T-cell (primary cell): ENCODE measurements at regions not wholly inside any gene's neighbourhood (a gene's known extent, or its start where the extent isn't known, plus 50 kb on each side); places are given as distances from the start of the nearest gene placed in this dataset.
"Not testable (repeated sequence)": the region's sequence is repeated elsewhere in the genome, so short reads cannot be mapped to it uniquely, and the experiment has no call there.

Source experiments
- ATAC-seq, 4 experiments: fragments of 200-7000 bp in 3 of 4; fragments of 150-1000 bp in 1 of 4; cut with Tn5 transposase; replicated peaks in 1 of 4; 1 replicate in 3 of 4; 2 replicates in 1 of 4; pipeline ENCODE4 v1.10.0; 2021; ENCODE audit warnings: moderate library complexity in 3 of 4, mild to moderate bottlenecking in 2 of 4, moderate number of reproducible peaks in 1 of 4
- CTCF ChIA-PET, 2 donors: fragments of 300-600 bp; sonication (Branson Sonifier 250); formaldehyde crosslinking; loops; one replicate each; lab custom pipeline; 2022; ENCODE audit warnings: antibody characterized with exemption in 2 of 2; lab: Charles Lee
- POLR2A ChIA-PET, 2 donors: fragments of 300-600 bp; sonication (Branson Sonifier 250); formaldehyde crosslinking; loops; one replicate each; lab custom pipeline; 2022; ENCODE audit warnings: antibody characterized with exemption in 2 of 2; lab: Charles Lee
- DNase-seq, 35 experiments: peaks; one replicate each; pipeline versions ENCODE4 v3.0.0 to v3.0.0-alpha.2; 2013 to 2023
- H3K27ac ChIP-seq: one replicate; pipeline ENCODE4 v1.5.1; 2013; ENCODE audit warnings: low read length
- H3K27me3 ChIP-seq, 2 experiments: replicated peaks in 1 of 2; 1 replicate in 1 of 2; 2 replicates in 1 of 2; pipeline versions ENCODE4 v1.6.1 to v1.7.0; 2013; ENCODE audit warnings: low read length in 1 of 2, mixed read lengths in 1 of 2; ENCODE audit not compliant: control insufficient read depth in 2 of 2, insufficient read depth in 2 of 2; ENCODE audit errors: extremely low read depth in 1 of 2
- H3K36me3 ChIP-seq, 2 donors: 1 replicate in 1 of 2; 2 replicates in 1 of 2; pipeline versions ENCODE4 v1.6.1 to v1.7.0; 2013; ENCODE audit warnings: low read length in 1 of 2; ENCODE audit not compliant: control insufficient read depth in 2 of 2, insufficient read depth in 1 of 2; ENCODE audit errors: extremely low read depth in 1 of 2
- H3K4me1 ChIP-seq, 2 experiments: 1 replicate in 1 of 2; 2 replicates in 1 of 2; pipeline versions ENCODE4 v1.6.1 to v1.7.0; 2013; ENCODE audit warnings: low read length in 2 of 2, mixed read lengths in 1 of 2; ENCODE audit not compliant: insufficient read depth in 2 of 2, control insufficient read depth in 1 of 2; ENCODE audit errors: extremely low read depth in 1 of 2
- H3K4me3 ChIP-seq, 2 donors: 1 replicate in 1 of 2; 2 replicates in 1 of 2; pipeline versions ENCODE4 v1.5.1 to v1.7.0; 2013; ENCODE audit warnings: mild to moderate bottlenecking in 2 of 2, low read length in 1 of 2, moderate library complexity in 1 of 2; ENCODE audit not compliant: control insufficient read depth in 1 of 2; ENCODE audit errors: extremely low read depth in 1 of 2
- H3K9me3 ChIP-seq: 2 replicates; pipeline ENCODE4 v1.7.0; 2013
- H3K27ac Mint-ChIP-seq, 2 donors: one replicate each; pipeline ENCODE4 v1.8.0; 2020 to 2021; ENCODE audit warnings: mild to moderate bottlenecking in 2 of 2, mixed read lengths in 2 of 2
- H3K27me3 Mint-ChIP-seq, 2 donors: one replicate each; pipeline ENCODE4 v1.8.0; 2021 to 2022; ENCODE audit warnings: mixed read lengths in 2 of 2
- H3K36me3 Mint-ChIP-seq: one replicate; pipeline ENCODE4 v1.8.0; 2021; ENCODE audit warnings: mixed read lengths
- H3K4me1 Mint-ChIP-seq, 3 donors: one replicate each; pipeline ENCODE4 v1.8.0; 2020 to 2022; ENCODE audit warnings: mixed read lengths in 3 of 3, mild to moderate bottlenecking in 1 of 3
- H3K4me3 Mint-ChIP-seq, 3 donors: one replicate each; pipeline ENCODE4 v1.8.0; 2020 to 2022; ENCODE audit warnings: mild to moderate bottlenecking in 3 of 3, mixed read lengths in 3 of 3, moderate library complexity in 3 of 3
- H3K9me3 Mint-ChIP-seq, 3 donors: one replicate each; pipeline ENCODE4 v1.8.0; 2020 to 2022; ENCODE audit warnings: mixed read lengths in 3 of 3
- WGBS: methylation state at CpG from one replicate; pipeline ENCODE4 v1.1.5; 2013; ENCODE audit warnings: missing lambda C conversion rate; ENCODE audit not compliant: insufficient coverage; 5-methylcytosine and 5-hydroxymethylcytosine counted together

- no peak for DNase-seq
These were observed 114.2 kb downstream of the C12orf75 start for GRCh38 chr12:105444653-105445102.

DNA sequence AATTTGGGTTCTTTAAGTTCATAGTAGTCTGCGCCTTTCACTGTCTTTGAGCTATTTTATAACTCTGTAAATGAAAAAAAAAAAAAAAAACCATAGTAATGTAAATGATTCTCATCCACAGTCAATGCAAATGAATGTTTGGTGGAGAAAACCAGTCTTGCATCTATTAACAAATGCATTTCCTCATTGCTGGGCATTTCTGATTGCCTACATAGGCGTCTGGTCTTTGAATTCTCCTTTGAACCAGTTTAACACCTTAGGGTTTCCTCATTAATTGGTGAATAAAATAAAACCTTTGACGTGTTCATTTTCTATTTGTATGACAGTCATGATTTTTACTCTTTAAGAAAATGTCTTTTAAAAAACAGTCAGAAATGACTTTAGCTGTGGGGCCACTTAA is 114.8 kb downstream of the C12orf75 start:
- H3K27ac Mint-ChIP-seq = no peak overlapping the region

More at GRCh38 chr12:105444653-105445102, 114.2 kb downstream of the C12orf75 start:
- no peak overlapping the region for H3K27ac Mint-ChIP-seq
- no CpG with 5 or more reads among the region's 3 CpGs for WGBS
- Histone ChIP-seq H3K4me3 (no peak overlapping the region), H3K4me1 (no peaks in the 10 kb centered on the region), H3K9me3 (no peaks in the 10 kb centered on the region), H3K36me3 (no peaks in the 10 kb centered on the region), H3K27me3 (peaks cover 5 to 7% of the 10 kb centered on the region in 2 experiments), H3K27ac (no peak overlapping the region)
- H3K36me3 Mint-ChIP-seq = no peaks in the 10 kb centered on the region
- H3K4me3 Mint-ChIP-seq = no peak overlapping the region
- H3K9me3 Mint-ChIP-seq = peaks cover 5 to 7% (median 5%) of the 10 kb centered on the region in 3 donors
- H3K4me1 Mint-ChIP-seq = no peaks in the 10 kb centered on the region
- H3K27me3 Mint-ChIP-seq = peaks cover 21 to 27% of the 10 kb centered on the region in 2 donors
- CTCF ChIA-PET = no interaction called here
- ATAC-seq = no peak
- POLR2A ChIA-PET = interaction anchor here in 1 of 2 donors (0.7 kb wide), 1 partner anchor 20 kb away, joined by 7 read pairs; no protein-coding TSS in a partner anchor

DNA sequence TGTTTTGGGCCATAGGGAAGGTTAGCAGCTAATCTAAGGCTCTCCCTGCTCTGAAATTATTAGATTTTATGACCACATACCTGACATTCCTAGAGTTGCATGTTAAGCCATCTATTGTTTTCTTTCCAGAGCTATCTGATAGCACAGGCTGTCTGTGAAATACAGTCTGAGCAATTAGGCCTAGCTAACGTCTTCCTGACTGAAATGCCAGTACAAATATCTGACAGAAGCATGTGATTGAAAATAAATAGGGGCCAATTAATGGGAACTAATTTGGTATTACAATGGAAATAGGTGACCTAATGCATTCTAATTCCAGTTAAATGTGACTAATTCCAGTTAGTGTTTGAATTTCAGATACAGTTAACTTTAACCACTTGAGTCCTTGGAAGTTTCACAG is 115.2 kb downstream of the C12orf75 start:
- ChIA-PET CTCF (interaction anchor here in 1 of 2 donors (0.7 kb wide), 1 partner anchor 9 kb away, joined by 4 read pairs; no protein-coding TSS in a partner anchor), POLR2A (no interaction called here)
- no peak overlapping the region for H3K27ac ChIP-seq
- Mint-ChIP-seq H3K27me3 (peaks cover 21 to 27% of the 10 kb centered on the region in 2 donors), H3K9me3 (no peaks in the 10 kb centered on the region), H3K36me3 (no peaks in the 10 kb centered on the region), H3K4me1 (no peaks in the 10 kb centered on the region), H3K4me3 (no peak overlapping the region), H3K27ac (no peak overlapping the region)
- H3K4me1 ChIP-seq = no peaks in the 10 kb centered on the region
- peaks cover 5 to 7% of the 10 kb centered on the region in 2 experiments for H3K27me3 ChIP-seq
- no peak for ATAC-seq
- no peak for DNase-seq
- no peak overlapping the region for H3K4me3 ChIP-seq
- 67% methylated on average over 1 of the region's 1 CpG for WGBS
- H3K9me3 ChIP-seq = no peaks in the 10 kb centered on the region
- no peaks in the 10 kb centered on the region for H3K36me3 ChIP-seq

More for the DNA sequence above, 114.8 kb downstream of the C12orf75 start:
- Histone ChIP-seq H3K4me3 (no peak overlapping the region), H3K9me3 (no peaks in the 10 kb centered on the region), H3K27ac (no peak overlapping the region), H3K4me1 (no peaks in the 10 kb centered on the region), H3K36me3 (no peaks in the 10 kb centered on the region), H3K27me3 (peaks cover 5 to 7% of the 10 kb centered on the region in 2 experiments)
- H3K4me1 Mint-ChIP-seq = no peaks in the 10 kb centered on the region
- H3K27me3 Mint-ChIP-seq = peaks cover 21 to 27% of the 10 kb centered on the region in 2 donors
- no peaks in the 10 kb centered on the region for H3K36me3 Mint-ChIP-seq
- CTCF ChIA-PET = no interaction called here
- DNase-seq (no peak), ATAC-seq (no peak)
- POLR2A ChIA-PET = no interaction called here
- no peak overlapping the region for H3K4me3 Mint-ChIP-seq
- WGBS = no CpG with 5 or more reads among the region's 3 CpGs
- H3K9me3 Mint-ChIP-seq = peaks cover 0 to 2% (median under 1%) of the 10 kb centered on the region in 3 donors

- POLR2A ChIA-PET, H3K9me3 ChIP-seq, H3K27me3 ChIP-seq, H3K4me1 ChIP-seq, H3K9me3 Mint-ChIP-seq, H3K4me1 Mint-ChIP-seq, ATAC-seq, H3K36me3 ChIP-seq, DNase-seq, H3K4me3 ChIP-seq, H3K36me3 Mint-ChIP-seq, H3K27ac ChIP-seq, H3K27ac Mint-ChIP-seq, H3K4me3 Mint-ChIP-seq: not testable (repeated sequence)
- peaks cover 26 to 27% of the 10 kb centered on the region in 2 donors for H3K27me3 Mint-ChIP-seq
- CTCF ChIA-PET = interaction anchor here (0.7 kb wide), 2 partner anchors 26 to 1954 kb away, joined by 3 read pairs; no protein-coding TSS in a partner anchor
- 100% methylated on average over 1 of the region's 2 CpGs for WGBS
These were observed 116.0 kb downstream of the C12orf75 start for GRCh38 chr12:105446460-105446859.

GRCh38 chr12:105449431-105449830 is 118.9 kb downstream of the C12orf75 start:
- Mint-ChIP-seq H3K4me1 (no peaks in the 10 kb centered on the region), H3K36me3 (no peaks in the 10 kb centered on the region), H3K27me3 (peaks cover 13 to 17% of the 10 kb centered on the region in 2 donors), H3K9me3 (no peaks in the 10 kb centered on the region), H3K27ac (no peak overlapping the region), H3K4me3 (no peak overlapping the region)
- Histone ChIP-seq H3K4me1 (no peaks in the 10 kb centered on the region), H3K27me3 (no peaks in the 10 kb centered on the region), H3K27ac (no peak overlapping the region), H3K4me3 (no peak overlapping the region), H3K36me3 (no peaks in the 10 kb centered on the region), H3K9me3 (no peaks in the 10 kb centered on the region)
- CTCF ChIA-PET = no interaction called here
- DNase-seq = no peak
- no peak for ATAC-seq
- POLR2A ChIA-PET = no interaction called here
- 90% methylated on average over 3 of the region's 6 CpGs for WGBS

DNA sequence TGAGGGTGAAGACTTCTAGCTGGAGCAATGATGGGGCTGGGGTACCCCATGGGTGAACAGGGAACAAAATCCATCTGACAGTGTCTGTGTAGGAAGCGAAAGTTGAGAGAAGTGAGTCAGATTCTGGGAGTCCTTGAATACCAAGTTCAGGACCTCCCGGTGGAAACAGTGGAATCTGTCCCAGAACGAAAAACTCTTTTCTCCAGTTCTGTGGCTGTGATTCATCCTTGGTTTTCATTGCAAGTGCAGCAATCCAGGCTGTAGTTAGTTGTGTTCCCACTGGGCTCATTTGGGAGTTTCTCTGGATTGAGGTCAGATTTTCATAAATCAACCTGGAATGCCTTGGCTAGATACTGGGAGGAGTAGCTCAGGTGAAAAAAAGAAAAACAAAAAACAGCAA is 120.7 kb downstream of the C12orf75 start:
- CTCF ChIA-PET = no interaction called here
- no peak for ATAC-seq
- Mint-ChIP-seq H3K4me1 (no peaks in the 10 kb centered on the region), H3K27ac (peak overlapping the region in 1 of 2 donors; percentile 45), H3K36me3 (no peaks in the 10 kb centered on the region), H3K4me3 (no peak overlapping the region), H3K9me3 (no peaks in the 10 kb centered on the region), H3K27me3 (peaks cover 13 to 14% of the 10 kb centered on the region in 2 donors)
- no peak overlapping the region for H3K4me3 ChIP-seq
- H3K9me3 ChIP-seq = no peaks in the 10 kb centered on the region
- H3K36me3 ChIP-seq = no peaks in the 10 kb centered on the region
- no peaks in the 10 kb centered on the region for H3K4me1 ChIP-seq
- H3K27me3 ChIP-seq = no peaks in the 10 kb centered on the region
- DNase-seq = no peak
- POLR2A ChIA-PET = no interaction called here
- WGBS = 82% methylated on average over 3 of the region's 3 CpGs
- no peak overlapping the region for H3K27ac ChIP-seq
